GM12875 (cell line): ENCODE measurements at regions not wholly inside any gene's neighbourhood (a gene's known extent, or its start where the extent isn't known, plus 50 kb on each side); places are given as distances from the start of the nearest gene placed in this dataset.

Experiments used
- H3K4me3 ChIP-seq: one replicate; pipeline ENCODE4 v1.5.1; 2011; ENCODE audit warnings: low read depth, low read length, control low read depth
- CTCF ChIP-seq: IDR thresholded peaks from 2 replicates; pipeline ENCODE4 v1.5.1; 2011; ENCODE audit warnings: low read depth, mild to moderate bottlenecking, control low read depth, inconsistent platforms, low read length, moderate library complexity, borderline replicate concordance; ENCODE audit not compliant: insufficient read depth

GRCh38 chr14:22188318-22188717 lies 400.7 kb downstream of the DAD1 start:
- TF ChIP-seq CTCF, result no peak
- H3K4me3 ChIP-seq, result no peak overlapping the region

GRCh38 chr14:22185789-22186188 lies 403.2 kb downstream of the DAD1 start:
- no peak for TF ChIP-seq CTCF
- no peak overlapping the region for H3K4me3 ChIP-seq

- no peak for TF ChIP-seq CTCF
- no peak overlapping the region for H3K4me3 ChIP-seq
Observed at GRCh38 chr14:22185191-22185590, 403.8 kb downstream of the DAD1 start.

- TF ChIP-seq CTCF, result no peak
- no peak overlapping the region for H3K4me3 ChIP-seq
Observed at GRCh38 chr14:22184830-22185168, 404.2 kb downstream of the DAD1 start.

GRCh38 chr14:22184157-22184829 lies 404.7 kb downstream of the DAD1 start:
- TF ChIP-seq CTCF, result no peak
- no peak overlapping the region for H3K4me3 ChIP-seq

GRCh38 chr14:22180045-22180444 lies 409.0 kb downstream of the DAD1 start:
- TF ChIP-seq CTCF, result no peak

GRCh38 chr14:22179190-22179589 lies 409.8 kb downstream of the DAD1 start:
- TF ChIP-seq CTCF, result no peak
- no peak overlapping the region for H3K4me3 ChIP-seq

More at GRCh38 chr14:22180045-22180444, 409.0 kb downstream of the DAD1 start:
- no peak overlapping the region for H3K4me3 ChIP-seq
